Stimulated activated CD8-positive, alpha-beta memory T cell treated with anti-CD3 and anti-CD28 coated beads, Interleukin-7, amount 100 ng/mL, for 1 hour (primary cell): ENCODE measurements at regions not wholly inside any gene's neighbourhood (a gene's known extent, or its start where the extent isn't known, plus 50 kb on each side); places are given as distances from the start of the nearest gene placed in this dataset.

Experiments used
- DNase-seq, 2 donors: peaks; one replicate each; pipeline ENCODE4 v3.0.0-alpha.2; 2020; ENCODE audit warnings: low read depth in 2 of 2

GRCh38 chr2:16039823-16040222, 99.5 kb downstream of the MYCN start:
- no peak for DNase-seq

- no peak for DNase-seq
These were observed 98.7 kb downstream of the MYCN start for GRCh38 chr2:16039055-16039454.

DNA sequence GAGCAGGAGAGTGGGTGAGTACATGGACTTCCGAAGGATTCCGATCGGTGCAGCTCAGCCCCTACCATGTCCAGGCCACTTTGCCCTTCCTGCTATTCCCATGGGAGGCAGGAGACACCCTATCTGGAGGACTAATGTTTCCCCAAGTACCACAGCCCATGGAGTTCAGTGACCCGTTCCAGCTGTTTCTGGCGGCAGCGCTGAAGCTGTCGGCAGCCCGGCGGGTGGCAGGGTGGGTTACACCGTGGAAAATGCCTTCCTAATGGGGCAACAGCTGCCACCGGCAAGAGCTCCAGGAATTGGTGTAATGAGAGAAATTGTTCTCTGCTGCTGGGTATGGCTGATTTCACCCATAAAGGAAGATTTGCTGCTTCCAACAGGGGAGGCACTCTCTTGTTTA, 98.3 kb downstream of the MYCN start:
- no peak for DNase-seq

GRCh38 chr2:16037808-16038457, 97.6 kb downstream of the MYCN start:
- DNase-seq = no peak

DNA sequence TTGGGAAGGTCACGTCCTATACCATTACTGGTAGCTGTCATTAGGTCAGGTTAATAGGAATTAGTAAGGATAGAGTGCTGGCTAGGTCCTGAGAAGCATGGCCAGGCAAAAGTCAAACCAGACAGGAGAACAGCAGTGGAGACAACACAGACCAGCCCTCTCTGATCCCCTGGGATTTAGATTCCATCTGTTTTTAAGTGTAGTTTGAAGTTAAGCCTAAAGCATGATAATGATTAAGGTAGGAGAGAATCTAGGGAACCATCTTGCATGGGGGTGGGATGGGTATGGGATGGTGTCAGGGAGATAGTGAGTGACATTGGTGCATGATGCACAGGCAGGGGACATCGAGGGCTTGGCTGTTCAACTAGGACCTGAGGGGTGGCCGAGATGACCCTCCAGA, 96.6 kb downstream of the MYCN start:
- no peak for DNase-seq

GRCh38 chr2:16035747-16036745, 95.7 kb downstream of the MYCN start:
- no peak for DNase-seq

GRCh38 chr2:16034975-16035746, 94.8 kb downstream of the MYCN start:
- DNase-seq = no peak

DNA sequence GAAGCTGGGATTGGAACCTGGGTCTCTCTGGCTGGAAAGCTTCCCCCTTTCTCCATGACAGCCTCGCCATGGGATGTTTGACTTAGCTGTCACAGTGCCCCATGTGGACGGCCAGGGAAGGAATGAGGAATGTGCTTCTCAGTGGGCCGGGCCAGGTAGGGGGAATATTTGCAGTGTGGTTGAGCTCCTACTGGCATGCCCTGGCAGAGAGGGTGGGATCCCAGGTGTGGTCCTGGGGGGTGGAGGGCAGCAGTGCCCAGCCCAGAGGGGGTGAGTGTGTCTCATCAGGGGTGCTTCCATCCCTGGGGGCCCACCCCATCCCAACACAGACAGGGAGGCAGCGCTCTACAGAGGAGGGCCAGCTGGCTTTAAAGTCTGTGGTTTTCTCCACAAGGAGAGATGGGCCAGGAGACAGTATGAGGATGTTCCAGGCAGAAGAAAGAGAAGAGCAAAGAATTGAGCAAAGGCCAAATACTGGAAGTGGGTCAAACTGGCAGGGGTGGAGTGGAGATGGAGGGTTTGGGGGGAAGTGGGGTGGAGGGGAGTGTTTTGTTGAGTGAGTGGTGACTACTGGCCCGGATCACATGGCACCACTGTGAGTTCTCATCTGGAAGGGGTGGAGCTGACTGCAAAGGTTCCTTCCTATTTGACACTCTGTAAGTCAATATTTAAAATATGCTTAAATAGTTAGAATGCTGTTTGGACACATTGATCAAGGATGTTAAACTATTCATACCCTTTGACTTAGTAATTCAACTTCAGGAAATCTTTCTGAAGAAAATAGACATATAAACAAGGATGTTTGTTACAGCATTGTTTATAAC, 94.0 kb downstream of the MYCN start:
- DNase-seq = no peak

GRCh38 chr2:16033032-16033293, 92.6 kb downstream of the MYCN start:
- DNase-seq = no peak

DNA sequence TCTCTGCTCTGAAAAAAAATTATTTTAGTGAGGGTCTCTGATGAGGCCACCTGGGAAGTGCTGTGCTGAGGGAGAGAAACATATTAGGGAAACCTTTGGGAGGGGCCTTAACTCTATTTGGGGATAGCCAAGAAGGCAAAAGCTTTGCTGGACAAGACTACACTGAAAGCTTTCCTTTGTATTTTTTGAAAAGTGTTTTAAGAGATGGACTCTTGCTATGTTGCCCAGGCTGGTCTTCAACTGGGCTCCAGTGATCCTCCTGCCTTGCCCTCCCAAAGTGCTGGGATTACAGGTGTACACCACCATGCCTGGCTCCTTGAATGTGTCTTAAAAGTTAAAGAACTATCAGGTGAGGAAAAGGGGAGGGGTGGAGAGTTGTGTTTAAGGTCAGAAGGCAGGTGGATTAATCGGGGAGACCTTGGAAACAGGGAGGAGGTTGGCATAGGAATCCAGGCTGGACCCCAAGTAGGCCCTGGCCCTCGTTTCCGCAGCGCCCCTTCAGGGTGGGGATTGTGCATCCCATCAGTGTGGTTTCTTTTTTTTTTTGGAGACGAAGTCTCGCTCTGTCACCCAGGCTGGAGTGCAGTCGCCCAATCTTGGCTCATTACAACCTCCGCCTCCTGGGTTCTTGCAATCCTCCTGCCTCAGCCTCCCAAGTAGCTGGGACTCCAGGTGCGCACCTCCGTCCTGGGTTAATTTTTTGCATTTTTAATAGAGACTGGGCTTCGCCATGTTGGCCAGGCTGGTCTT, 92.1 kb downstream of the MYCN start:
- no peak for DNase-seq

DNA sequence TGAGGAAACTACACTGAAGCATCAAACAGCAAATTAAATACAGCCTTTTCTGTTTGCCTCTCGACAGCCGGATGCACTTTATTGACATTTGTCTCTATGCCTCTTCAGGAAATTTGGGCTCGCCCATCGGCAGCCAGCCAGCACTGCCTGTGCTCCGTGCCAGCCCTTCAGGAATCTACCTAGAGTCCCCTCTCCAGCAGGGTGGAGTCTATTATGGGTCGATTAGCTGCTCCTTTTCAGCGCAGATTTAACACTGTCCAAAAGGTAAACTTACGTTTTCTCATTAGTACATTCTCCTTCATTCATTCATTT, 91.5 kb downstream of the MYCN start:
- no peak for DNase-seq

GRCh38 chr2:16031058-16031847, 90.9 kb downstream of the MYCN start:
- no peak for DNase-seq

DNA sequence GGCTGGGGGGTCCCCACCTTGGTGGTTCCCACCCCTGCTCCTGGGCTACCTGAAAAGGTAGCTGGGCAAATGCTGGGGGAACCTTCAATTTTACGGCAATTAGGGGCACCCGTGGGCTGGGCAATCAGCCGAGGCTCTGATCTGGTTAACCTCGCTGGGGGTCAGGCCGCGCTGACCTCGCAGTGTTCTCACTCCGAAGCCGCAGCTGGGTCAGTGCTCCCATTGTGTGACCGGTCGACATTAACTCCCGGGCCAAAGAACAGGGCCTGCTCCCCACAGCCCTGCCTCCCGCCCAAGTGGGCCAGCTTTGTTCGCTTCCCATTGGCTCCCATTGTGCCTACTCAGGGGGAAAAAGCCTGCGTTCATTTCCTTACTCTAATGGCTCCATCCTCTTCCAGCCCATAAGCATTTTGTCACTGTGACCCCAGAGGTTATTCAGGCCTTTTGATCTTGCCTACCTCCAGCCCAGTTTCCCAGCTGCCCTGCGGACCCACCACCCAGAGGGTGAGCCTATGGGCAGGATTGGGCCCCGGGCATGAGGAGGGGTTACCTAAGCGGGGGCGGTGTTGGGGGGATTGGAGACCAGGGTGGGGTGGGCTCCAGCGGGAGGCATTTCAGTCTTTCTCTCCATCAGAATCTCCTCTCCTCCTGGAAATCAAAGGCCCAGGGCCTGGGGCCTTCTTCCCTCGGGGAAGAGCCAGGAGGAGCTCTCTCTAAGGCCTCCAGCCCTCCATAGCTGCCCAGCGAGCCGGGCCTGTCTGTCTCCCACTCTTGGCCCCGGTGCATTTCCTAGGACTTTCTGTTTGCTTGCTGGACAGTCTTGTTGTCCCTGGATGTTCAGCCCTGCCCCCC, 90.1 kb downstream of the MYCN start:
- no peak for DNase-seq

- no peak for DNase-seq
These were observed 88.3 kb downstream of the MYCN start for GRCh38 chr2:16028644-16029043.

- DNase-seq = no peak
These were observed 86.6 kb downstream of the MYCN start for GRCh38 chr2:16026816-16027501.

- no peak for DNase-seq
These were observed 85.7 kb downstream of the MYCN start for GRCh38 chr2:16025876-16026640.

DNA sequence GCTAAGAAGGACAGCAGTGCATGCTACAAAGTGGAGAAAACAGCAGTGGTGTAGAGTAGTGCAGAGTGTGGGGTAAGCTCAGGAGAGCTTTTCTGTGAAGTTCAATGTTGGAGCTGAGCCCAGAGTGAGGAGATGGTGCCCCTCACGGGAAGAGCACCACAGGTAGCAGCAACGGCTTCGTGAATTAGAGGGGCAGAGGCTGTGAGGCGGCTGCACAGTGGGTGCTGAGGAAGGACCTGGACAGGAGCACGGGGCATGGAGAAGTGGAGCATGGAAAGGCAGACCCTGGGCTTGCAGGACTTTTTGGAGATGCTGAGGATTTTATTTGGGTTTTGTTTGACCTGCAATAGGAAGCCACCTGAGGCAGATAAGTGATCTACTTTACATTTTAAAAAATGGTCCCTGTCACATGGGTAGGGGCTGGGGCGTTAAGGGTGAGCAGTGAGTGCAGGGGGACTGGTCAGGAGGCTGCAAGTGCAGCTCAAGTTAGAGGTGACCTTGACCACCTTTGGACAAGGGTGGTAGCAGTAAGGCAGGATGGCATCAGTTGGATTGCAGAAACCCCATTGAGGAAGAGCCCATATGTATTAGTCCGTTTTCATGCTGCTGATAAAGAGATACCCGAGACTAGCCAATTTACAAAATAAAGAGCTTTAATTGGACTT, 85.0 kb downstream of the MYCN start:
- no peak for DNase-seq
